PC-3 (cell line): ENCODE measurements at regions not wholly inside any gene's neighbourhood (a gene's known extent, or its start where the extent isn't known, plus 50 kb on each side); places are given as distances from the start of the nearest gene placed in this dataset.
"Not testable (repeated sequence)": the region's sequence is repeated elsewhere in the genome, so short reads cannot be mapped to it uniquely, and the experiment has no call there.

Experiments
- ATAC-seq: fragments of 200-7000 bp; cut with Tn5 transposase; 2 replicates; pipeline ENCODE4 v1.9.1; 2020; ENCODE audit warnings: mild to moderate bottlenecking, moderate library complexity
- BruUV-seq: library from RNA; stranded (reverse); fragments of 400-500 nt; replicated peaks from 2 replicates; lab custom pipeline; 2021; lab: Mats Ljungman, UMichigan
- CTCF ChIA-PET: fragments of 300-600 bp; sonication (Branson Sonifier 250); formaldehyde crosslinking; loops from one replicate; lab custom pipeline; 2022; ENCODE audit warnings: antibody characterized with exemption; lab: Charles Lee
- POLR2A ChIA-PET: fragments of 300-600 bp; sonication (Branson Sonifier 250); formaldehyde crosslinking; loops from one replicate; lab custom pipeline; 2022; ENCODE audit warnings: antibody characterized with exemption; ENCODE audit not compliant: unreplicated experiment; lab: Charles Lee
- DNase-seq: peaks from one replicate; pipeline ENCODE4 v3.0.0-alpha.2; 2015
- H2AFZ ChIP-seq: fragments of 300-600 bp; sonication (generic); 2 replicates; pipeline ENCODE4 v1.6.0; 2016; ENCODE audit warnings: antibody characterized with exemption, low read length
- H3F3A ChIP-seq: fragments of 300-600 bp; sonication (generic); one replicate; pipeline ENCODE4 v1.6.0; 2017; ENCODE audit warnings: antibody characterized with exemption, low read length, control low read depth, mild to moderate bottlenecking; ENCODE audit not compliant: unreplicated experiment
- H3K27ac ChIP-seq: fragments of 300-600 bp; sonication (generic); 2 replicates; pipeline ENCODE4 v1.5.1; 2016; ENCODE audit warnings: mild to moderate bottlenecking, low read length
- H3K27me3 ChIP-seq: fragments of 300-600 bp; sonication (generic); 2 replicates; pipeline ENCODE4 v1.6.1; 2016; ENCODE audit warnings: low read length, mixed read lengths
- H3K36me3 ChIP-seq: fragments of 300-600 bp; sonication (generic); 2 replicates; pipeline ENCODE4 v1.6.1; 2016; ENCODE audit warnings: low read depth, mixed run types, low read length, mixed read lengths
- H3K4me1 ChIP-seq: fragments of 300-600 bp; sonication (generic); 2 replicates; pipeline ENCODE4 v1.5.1; 2016; ENCODE audit warnings: low read length; ENCODE audit not compliant: insufficient read depth
- H3K4me2 ChIP-seq: fragments of 300-600 bp; sonication (generic); 2 replicates; pipeline ENCODE4 v1.6.0; 2016; ENCODE audit warnings: low read length
- H3K4me3 ChIP-seq: fragments of 300-600 bp; sonication (generic); 2 replicates; pipeline ENCODE4 v1.5.1; 2016; ENCODE audit warnings: mild to moderate bottlenecking, low read length, mixed read lengths
- H3K79me2 ChIP-seq: fragments of 300-600 bp; sonication (generic); 2 replicates; pipeline ENCODE4 v1.6.1; 2017; ENCODE audit warnings: low read length, mixed read lengths
- H3K9ac ChIP-seq: fragments of 300-600 bp; sonication (generic); 2 replicates; pipeline ENCODE4 v1.6.0; 2016; ENCODE audit warnings: mild to moderate bottlenecking, low read length
- H3K9me2 ChIP-seq: fragments of 300-600 bp; sonication (generic); replicated peaks from 2 replicates; pipeline ENCODE4 v1.6.1; 2016; ENCODE audit warnings: mixed run types, low read length, mixed read lengths
- H3K9me3 ChIP-seq: fragments of 300-600 bp; sonication (generic); 2 replicates; pipeline ENCODE4 v1.6.1; 2016; ENCODE audit warnings: low read length, mixed read lengths
- H4K20me1 ChIP-seq: fragments of 300-600 bp; sonication (generic); 2 replicates; pipeline ENCODE4 v1.6.1; 2016; ENCODE audit warnings: low read length, mixed read lengths
- CTCF ChIP-seq: fragments of 300-600 bp; sonication (generic); conservative IDR thresholded peaks from 2 replicates; pipeline ENCODE4 v1.5.1; 2017; ENCODE audit warnings: antibody characterized with exemption, low read depth, mild to moderate bottlenecking, low read length
- EZH2 ChIP-seq: fragments of 300-600 bp; sonication (generic); IDR thresholded peaks from one replicate; pipeline ENCODE4 v1.6.1; 2017; ENCODE audit warnings: antibody characterized with exemption, mild to moderate bottlenecking, low read length; ENCODE audit not compliant: unreplicated experiment
- EZH2phosphoT487 ChIP-seq: fragments of 300-600 bp; sonication (generic); IDR thresholded peaks from 2 replicates; pipeline ENCODE4 v1.6.1; 2018; ENCODE audit warnings: mild to moderate bottlenecking, antibody characterized with exemption, low read length, borderline replicate concordance
- intact Hi-C: fragments of 100-400 bp; cut with micrococcal nuclease; formaldehyde crosslinking; loops from 2 replicates; pipeline ENCODE4 v1.9.0; 2023

DNA sequence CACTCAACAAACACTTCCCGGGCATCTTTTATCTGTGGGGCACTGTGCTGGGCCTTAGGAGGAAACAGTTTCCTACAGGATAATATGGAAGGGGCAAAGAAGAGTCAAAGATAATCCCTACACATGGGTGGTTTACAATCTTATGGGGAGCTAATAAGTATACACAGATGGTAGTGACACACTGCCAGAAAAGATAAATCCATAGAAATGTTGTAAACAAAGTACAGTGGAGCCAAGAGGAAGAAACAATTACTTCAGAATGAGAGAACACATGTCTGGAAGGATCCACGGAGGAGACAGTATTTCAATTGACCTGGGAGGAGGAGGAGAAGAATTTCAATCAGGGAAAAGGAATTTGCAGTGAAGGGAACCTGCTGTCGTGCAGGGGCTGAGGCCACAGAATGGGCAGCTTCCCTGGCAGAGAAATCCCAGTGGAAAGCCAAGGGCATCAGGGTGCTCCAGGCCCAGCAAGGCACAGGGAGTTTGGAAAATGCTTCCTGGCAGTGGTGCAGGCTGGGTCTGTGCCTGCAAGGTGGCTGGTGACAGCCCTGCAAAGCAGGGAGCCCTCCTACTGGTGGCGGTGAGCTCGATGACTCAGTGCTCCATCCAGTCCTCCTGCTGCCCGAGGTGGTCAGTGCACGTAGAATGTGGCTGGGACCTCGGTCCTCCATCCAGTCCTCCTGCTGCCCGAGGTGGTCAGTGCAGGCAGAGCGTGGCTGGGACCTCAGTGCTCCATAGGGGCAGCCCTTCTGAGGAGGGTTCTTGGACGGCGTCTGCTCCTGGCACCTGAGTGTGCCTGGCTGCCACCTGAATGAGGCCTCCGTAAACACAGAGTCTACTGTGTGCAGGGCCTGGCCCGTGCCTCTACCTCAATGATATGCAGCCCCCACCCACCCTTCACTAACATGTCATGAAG is 444.3 kb upstream of the B3GAT1 start:
- POLR2A ChIA-PET: no interaction called here
- H2AFZ ChIP-seq: no peak overlapping the region
- H3K79me2 ChIP-seq: no peaks in the 10 kb centered on the region
- ATAC-seq (no peak), DNase-seq (no peak)
- intact Hi-C loops: no loop called here
- H3K36me3 ChIP-seq: no peaks in the 10 kb centered on the region
- H3K9me3 ChIP-seq: 0 out of 2 replicates have a peak, but pooled peaks cover 8% of the 10 kb centered on the region
- no peaks in the 10 kb centered on the region for H3F3A ChIP-seq
- no peaks in the 10 kb centered on the region for H3K9me2 ChIP-seq
- peaks cover 30% of the 10 kb centered on the region; the same call in 1 of the 2 replicates for H3K27me3 ChIP-seq
- no peak overlapping the region for H3K4me3 ChIP-seq
- CTCF ChIA-PET: no interaction called here
- H3K9ac ChIP-seq: no peak overlapping the region
- TF ChIP-seq EZH2phosphoT487 (no peak), EZH2 (no peak), CTCF (no peak)
- BruUV-seq: no TSS peak
- no peak overlapping the region for H3K4me2 ChIP-seq
- H3K27ac ChIP-seq: no peak overlapping the region
- H3K4me1 ChIP-seq: no peaks in the 10 kb centered on the region
- no peaks in the 10 kb centered on the region for H4K20me1 ChIP-seq

DNA sequence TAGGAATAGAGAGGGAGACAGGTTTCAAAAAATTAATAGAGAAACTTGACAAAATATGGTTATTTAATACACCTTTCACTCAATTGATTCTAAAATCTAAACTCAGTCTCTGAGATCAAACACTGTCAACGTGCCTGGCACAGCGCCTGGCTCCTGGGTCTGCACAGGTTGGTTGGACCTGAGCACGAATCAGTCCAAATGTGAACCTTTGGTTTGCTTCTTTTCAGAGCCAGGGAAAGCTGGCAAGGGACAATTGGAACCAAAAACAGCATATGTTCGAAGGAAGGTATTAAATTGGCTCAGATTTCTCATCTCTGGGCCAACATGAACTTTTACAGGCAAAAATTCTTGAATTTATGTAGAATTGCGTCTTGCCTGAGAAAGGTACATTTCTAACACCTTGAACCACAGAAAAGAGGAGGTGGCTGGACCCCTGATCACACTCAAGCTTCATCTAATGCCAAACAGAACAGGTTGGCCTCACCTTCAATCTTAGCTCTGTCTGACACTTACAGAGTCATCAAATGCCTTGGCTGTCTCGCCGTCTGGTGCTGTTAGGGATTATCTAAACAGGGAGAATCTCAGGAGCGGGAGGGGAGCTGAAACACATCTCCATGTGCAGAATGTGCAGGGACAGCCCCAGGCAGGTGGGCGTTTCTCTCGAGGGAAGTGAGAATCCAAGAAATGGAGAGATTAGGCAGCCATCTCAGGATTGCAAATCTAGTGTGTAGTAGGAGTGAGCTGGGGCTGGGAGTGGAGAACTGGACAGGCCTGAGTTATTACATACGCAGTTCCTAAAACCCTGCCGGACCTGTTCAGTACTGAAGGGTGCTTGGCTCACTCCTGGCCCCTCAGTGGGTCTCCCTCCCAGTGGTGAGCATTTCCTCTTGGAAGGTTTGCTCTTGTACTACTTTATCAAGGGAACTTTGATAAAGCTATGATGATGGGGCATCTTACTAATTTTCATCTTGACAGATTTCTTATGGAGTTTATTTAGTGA is 442.2 kb upstream of the B3GAT1 start:
- no peaks in the 10 kb centered on the region for H3K9me2 ChIP-seq
- TF ChIP-seq EZH2 (no peak), CTCF (no peak), EZH2phosphoT487 (no peak)
- ChIA-PET POLR2A (no interaction called here), CTCF (interaction anchor here (0.6 kb wide), 1 partner anchor 36 kb away, joined by 4 read pairs; no protein-coding TSS in a partner anchor)
- no peak overlapping the region for H3K4me2 ChIP-seq
- no peaks in the 10 kb centered on the region for H3K36me3 ChIP-seq
- no peak for DNase-seq
- no peak for ATAC-seq
- no peaks in the 10 kb centered on the region for H3K79me2 ChIP-seq
- no peak overlapping the region for H3K27ac ChIP-seq
- no peaks in the 10 kb centered on the region for H3K4me1 ChIP-seq
- H4K20me1 ChIP-seq: no peaks in the 10 kb centered on the region
- 0 out of 2 replicates have a peak, but pooled peaks cover 4% of the 10 kb centered on the region for H3K9me3 ChIP-seq
- no peak overlapping the region for H3K9ac ChIP-seq
- H3K27me3 ChIP-seq: peaks cover 30% of the 10 kb centered on the region; the same call in 1 of the 2 replicates
- H3K4me3 ChIP-seq: no peak overlapping the region
- intact Hi-C loops: no loop called here
- H2AFZ ChIP-seq: no peak overlapping the region
- H3F3A ChIP-seq: no peaks in the 10 kb centered on the region
- no TSS peak for BruUV-seq

DNA sequence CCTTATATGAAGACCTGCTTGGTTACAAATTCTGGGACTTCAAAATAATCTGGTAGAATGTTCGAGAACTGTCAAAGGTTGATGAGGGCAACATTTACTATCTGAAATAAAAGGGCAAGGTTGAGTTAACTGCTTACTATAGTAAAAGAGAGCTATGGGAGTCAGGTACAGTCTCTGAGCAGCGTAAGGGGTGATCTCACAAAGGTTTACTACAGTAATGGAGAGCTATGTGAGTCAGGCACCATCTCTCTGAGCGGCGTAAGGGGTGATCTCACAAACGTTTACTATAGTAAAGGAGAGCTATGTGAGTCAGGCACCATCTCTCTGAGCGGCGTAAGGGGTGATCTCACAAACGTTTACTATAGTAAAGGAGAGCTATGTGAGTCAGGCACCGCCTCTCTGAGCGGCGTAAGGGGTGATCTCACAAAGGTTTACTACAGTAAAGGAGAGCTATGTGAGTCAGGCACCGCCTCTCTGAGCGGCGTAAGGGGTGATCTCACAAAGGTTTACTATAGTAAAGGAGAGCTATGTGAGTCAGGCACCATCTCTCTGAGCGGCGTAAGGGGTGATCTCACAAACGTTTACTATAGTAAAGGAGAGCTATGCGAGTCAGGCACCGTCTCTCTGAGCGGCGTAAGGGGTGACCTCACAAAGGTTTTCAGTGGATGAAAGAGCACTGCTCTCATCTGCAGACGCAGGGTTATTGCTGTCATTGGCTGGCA is 439.6 kb upstream of the B3GAT1 start:
- H3K4me2 ChIP-seq, H3F3A ChIP-seq, H3K36me3 ChIP-seq, H3K27ac ChIP-seq, H4K20me1 ChIP-seq, H3K4me1 ChIP-seq, POLR2A ChIA-PET, H3K9me2 ChIP-seq, H3K79me2 ChIP-seq, CTCF ChIA-PET, BruUV-seq, intact Hi-C loops, ATAC-seq, H3K9ac ChIP-seq, H3K9me3 ChIP-seq, H3K4me3 ChIP-seq, H2AFZ ChIP-seq: not testable (repeated sequence)
- DNase-seq: peak; percentile 35
- peaks cover 29% of the 10 kb centered on the region; the same call in 1 of the 2 replicates for H3K27me3 ChIP-seq
